Heart right ventricle (tissue), 16 donors: ENCODE measurements at regions not wholly inside any gene's neighbourhood (a gene's known extent, or its start where the extent isn't known, plus 50 kb on each side); places are given as distances from the start of the nearest gene placed in this dataset.

Experiments
- ATAC-seq, 8 donors: fragments of 200-7000 bp; cut with Tn5 transposase; one replicate each; pipeline ENCODE4 v1.9.1; 2020; ENCODE audit warnings: mild to moderate bottlenecking in 8 of 8, moderate library complexity in 8 of 8, moderate number of reproducible peaks in 1 of 8
- DNase-seq, 2 donors: peaks; one replicate each; pipeline ENCODE4 v3.0.0-alpha.2; 2020
- H3K27ac ChIP-seq, 10 donors: fragments of 200-600 bp; sonication (generic) in 2 of 10; one replicate each; pipeline versions ENCODE4 v1.5.0 to v1.8.0; 2020 to 2022; ENCODE audit warnings: mild to moderate bottlenecking in 3 of 10
- H3K27me3 ChIP-seq, 7 donors: fragments of 200-600 bp; one replicate each; pipeline ENCODE4 v1.8.0; 2021 to 2022; ENCODE audit warnings: mild to moderate bottlenecking in 2 of 7
- H3K36me3 ChIP-seq, 9 donors: fragments of 200-600 bp; sonication (generic) in 1 of 9; one replicate each; pipeline versions ENCODE4 v1.5.0 to v1.8.0; 2020 to 2022; ENCODE audit warnings: mild to moderate bottlenecking in 2 of 9
- H3K4me1 ChIP-seq, 9 donors: fragments of 200-600 bp; sonication (generic) in 1 of 9; one replicate each; pipeline versions ENCODE4 v1.5.0 to v1.8.0; 2020 to 2022; ENCODE audit warnings: mild to moderate bottlenecking in 4 of 9
- H3K4me3 ChIP-seq, 10 donors: fragments of 200-600 bp; sonication (generic) in 2 of 10; one replicate each; pipeline versions ENCODE4 v1.5.0 to v1.8.0; 2020 to 2022; ENCODE audit warnings: mild to moderate bottlenecking in 7 of 10, moderate library complexity in 2 of 10
- H3K9me3 ChIP-seq, 11 donors: fragments of 200-600 bp in 10 of 11; sonication (generic) in 2 of 11; one replicate each; pipeline versions ENCODE4 v1.5.0 to v1.8.0; 2013 to 2022; ENCODE audit warnings: mild to moderate bottlenecking in 2 of 11, control low read depth in 1 of 11, moderate library complexity in 1 of 11
- WGBS, 2 donors: extraction: QIAGEN DNeasy Blood & Tissue Kit; methylation state at CpG; one replicate each; pipeline ENCODE4 v1.1.7; 2013; ENCODE audit warnings: inconsistent platforms in 1 of 2; 5-methylcytosine and 5-hydroxymethylcytosine counted together
- intact Hi-C, 10 donors: fragments of 100-400 bp; cut with DNase I; formaldehyde crosslinking; loops; one replicate each; pipeline versions ENCODE4 v1.11.1 to v1.14.2; 2022
- TF ChIP-seq, protein P1 (sequence below), 9 donors: fragments of 200-600 bp; sonication (generic) in 2 of 9; IDR thresholded peaks; one replicate each; pipeline versions ENCODE4 v1.5.0 to v1.8.0; 2021 to 2022; ENCODE audit warnings: antibody characterized with exemption in 9 of 9, mild to moderate bottlenecking in 5 of 9, moderate library complexity in 1 of 9
- donor health status: Arrhythmogenic right ventricular cardiomyopathy.
- donor health status: ischemic (EF 13 %, LVEDD 7.1; RV severe dilation, severe dysfunction).
- donor health status: healthy with polysubstance abuse.
- donor health status: DM: no; HTN: yes; CAD: no.
- donor health status: DM: no; HTN: no; CAD: no.
- donor health status: ischemic (EF 25% LVEDD 6.9; RV normal size, moderate dysfunction).
- donor health status: ischemic (EF 25% LVEDD 5.7; RV mildly dilated, moderate dysfunction).
- donor health status: healthy.
- donor health status: DM: yes; HTN: yes; CAD: no.
- donor health status: Ischemic cardiomyopathy.
- donor health status: ischemic (EF 35%, LVEDD 5.7; RV mildly dilated, moderate dysfunction).
- donor health status: nonischemic (EF 11% LVEDD 7.7; RV severe dilation, severe dysfunction).
- donor health status: DM: yes; HTN: yes; CAD: no.
- donor health status: PGD.
- donor health status: ischemic (EF 29% LVEDD 5.4; RV normal size, mild dysfunction).
- donor health status: nonischemic (EF 23%, LVEDD 6.1; RV moderate dilation, normal function).

DNA sequence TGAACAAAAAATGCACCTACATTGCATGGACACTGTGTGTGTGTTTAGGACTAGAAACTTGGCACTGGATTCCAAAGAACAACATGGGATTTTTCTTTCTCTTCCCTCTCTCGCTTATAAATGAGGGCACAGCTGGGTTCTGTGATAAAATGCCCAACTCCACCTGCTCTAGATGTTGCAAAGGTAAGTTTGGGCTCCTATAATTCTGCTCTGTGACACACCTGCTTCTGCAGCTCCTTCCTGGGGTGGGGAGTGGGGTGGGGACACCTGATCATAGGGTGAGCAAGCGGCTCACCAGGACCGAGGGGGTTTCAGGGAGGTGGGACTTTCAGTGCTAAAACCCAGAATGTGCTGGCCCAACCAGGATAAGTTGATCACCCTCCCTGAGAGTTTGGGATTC lies 104.3 kb downstream of the AXIN2 start:
- no peaks in the 10 kb centered on the region for H3K36me3 ChIP-seq
- no peak overlapping the region for H3K4me3 ChIP-seq
- DNase-seq: no peak
- WGBS, 2 donors: 77 to 80% methylated on average over 3 of the region's 3 CpGs
- ATAC-seq: peak in 1 of 8 donors; percentile 11
- TF ChIP-seq, protein P1, sequence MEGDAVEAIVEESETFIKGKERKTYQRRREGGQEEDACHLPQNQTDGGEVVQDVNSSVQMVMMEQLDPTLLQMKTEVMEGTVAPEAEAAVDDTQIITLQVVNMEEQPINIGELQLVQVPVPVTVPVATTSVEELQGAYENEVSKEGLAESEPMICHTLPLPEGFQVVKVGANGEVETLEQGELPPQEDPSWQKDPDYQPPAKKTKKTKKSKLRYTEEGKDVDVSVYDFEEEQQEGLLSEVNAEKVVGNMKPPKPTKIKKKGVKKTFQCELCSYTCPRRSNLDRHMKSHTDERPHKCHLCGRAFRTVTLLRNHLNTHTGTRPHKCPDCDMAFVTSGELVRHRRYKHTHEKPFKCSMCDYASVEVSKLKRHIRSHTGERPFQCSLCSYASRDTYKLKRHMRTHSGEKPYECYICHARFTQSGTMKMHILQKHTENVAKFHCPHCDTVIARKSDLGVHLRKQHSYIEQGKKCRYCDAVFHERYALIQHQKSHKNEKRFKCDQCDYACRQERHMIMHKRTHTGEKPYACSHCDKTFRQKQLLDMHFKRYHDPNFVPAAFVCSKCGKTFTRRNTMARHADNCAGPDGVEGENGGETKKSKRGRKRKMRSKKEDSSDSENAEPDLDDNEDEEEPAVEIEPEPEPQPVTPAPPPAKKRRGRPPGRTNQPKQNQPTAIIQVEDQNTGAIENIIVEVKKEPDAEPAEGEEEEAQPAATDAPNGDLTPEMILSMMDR (IDR thresholded peaks at IDR 0.05): no peak
- H3K27ac ChIP-seq: peak overlapping the region in 6 of 10 donors; percentile 49 to 78 (median 54)
- no peaks in the 10 kb centered on the region for H3K9me3 ChIP-seq
- peaks cover 0 to 3% (median 0%) of the 10 kb centered on the region in 7 donors for H3K27me3 ChIP-seq
- H3K4me1 ChIP-seq: peaks cover 0 to 14% (median 4%) of the 10 kb centered on the region in 9 donors
- intact Hi-C loops: loop anchor here in 6 of 10 donors (2.0 to 10.0 kb wide), 3 partner anchors 100 to 708 kb away; no protein-coding TSS in a partner anchor

DNA sequence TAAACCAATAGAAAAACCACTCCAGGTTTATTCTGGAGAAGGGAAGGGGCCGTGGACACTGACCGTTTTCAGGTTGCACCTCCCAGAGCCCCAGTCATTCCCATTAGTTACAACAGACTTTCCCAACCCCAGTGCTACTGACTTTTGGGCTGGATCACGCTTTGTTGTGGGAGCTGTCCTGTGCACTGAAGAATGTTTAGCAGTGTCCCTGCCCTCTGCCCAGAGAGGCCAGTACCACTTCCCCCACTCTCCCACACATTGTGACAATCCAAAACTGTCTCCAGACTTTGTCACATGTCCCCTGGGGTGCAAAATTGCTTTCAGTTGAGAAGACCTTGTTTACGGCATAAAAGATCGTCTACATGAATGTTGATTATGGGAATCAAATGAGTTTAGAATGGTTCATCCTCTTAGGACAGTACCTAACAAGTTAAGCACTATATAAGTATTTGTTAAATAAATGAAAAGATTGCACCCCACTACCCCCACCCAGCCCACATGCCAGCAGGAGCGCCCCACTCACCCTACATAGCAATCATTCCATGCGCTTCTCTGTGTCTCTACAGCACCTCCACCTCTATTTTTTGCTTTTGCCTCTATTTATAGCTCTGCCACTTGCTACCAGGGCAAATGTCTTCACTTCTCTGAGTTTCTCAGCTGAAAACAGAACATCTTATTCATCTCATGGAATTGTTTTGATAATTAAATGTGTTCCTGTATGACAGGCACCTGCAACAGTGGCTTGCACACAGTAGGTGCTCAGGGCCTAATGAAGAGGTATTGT lies 104.9 kb downstream of the AXIN2 start:
- Histone ChIP-seq H3K36me3 (no peaks in the 10 kb centered on the region), H3K27me3 (peaks cover 0 to 3% (median 0%) of the 10 kb centered on the region in 7 donors), H3K27ac (peak overlapping the region in 8 of 10 donors; percentile 23 to 78 (median 51)), H3K9me3 (no peaks in the 10 kb centered on the region), H3K4me3 (peak overlapping the region in 1 of 10 donors; percentile 13), H3K4me1 (peaks cover 0 to 14% (median 4%) of the 10 kb centered on the region in 9 donors)
- 39 to 46% methylated on average over 7 of the region's 7 CpGs for WGBS, 2 donors
- DNase-seq (no peak), ATAC-seq (peak; percentile 40 to 85 (median 64))
- intact Hi-C loops: loop anchor here in 6 of 10 donors (2.0 to 10.0 kb wide), 3 partner anchors 100 to 708 kb away; no protein-coding TSS in a partner anchor
- TF ChIP-seq, protein P1 (IDR thresholded peaks at IDR 0.05): no peak

DNA sequence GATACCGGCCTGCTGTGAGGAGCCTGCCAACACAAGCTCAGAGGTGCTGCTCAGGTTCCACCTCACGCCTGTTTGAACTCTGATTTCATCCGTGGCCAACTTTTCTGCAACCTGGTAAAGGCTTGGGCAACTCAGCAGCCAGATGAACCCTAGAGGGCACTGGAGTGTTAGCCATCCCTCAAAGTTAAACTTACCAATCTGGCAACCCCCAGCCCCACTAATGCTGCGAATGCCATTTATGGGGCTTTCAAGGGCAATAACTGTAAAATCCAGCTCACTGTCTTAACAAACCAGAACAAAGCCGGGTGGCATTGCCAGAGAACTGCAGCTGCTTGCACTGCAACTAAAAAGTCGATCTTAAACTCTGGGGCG lies 105.5 kb downstream of the AXIN2 start:
- H3K27ac ChIP-seq: peak overlapping the region in 7 of 10 donors; percentile 23 to 78 (median 52)
- DNase-seq: peak in 1 of 2 donors; percentile 21

More for the DNA sequence above, 105.5 kb downstream of the AXIN2 start:
- H3K4me3 ChIP-seq: peak overlapping the region in 1 of 10 donors; percentile 13
- intact Hi-C loops: loop anchor here in 6 of 10 donors (2.0 to 10.0 kb wide), 3 partner anchors 101 to 709 kb away; no protein-coding TSS in a partner anchor
- TF ChIP-seq, protein P1 (IDR thresholded peaks at IDR 0.05): peak in 8 of 9 donors; percentile 8 to 61 (median 44)
- peaks cover 0 to 14% (median 4%) of the 10 kb centered on the region in 9 donors for H3K4me1 ChIP-seq
- peaks cover 0 to 3% (median 0%) of the 10 kb centered on the region in 7 donors for H3K27me3 ChIP-seq
- no peaks in the 10 kb centered on the region for H3K36me3 ChIP-seq
- H3K9me3 ChIP-seq: no peaks in the 10 kb centered on the region
- ATAC-seq: peak; percentile 72 to 95 (median 84)
- 36 to 49% methylated on average over 7 of the region's 7 CpGs for WGBS, 2 donors
